Panc1 (cell line): ENCODE measurements at regions not wholly inside any gene's neighbourhood (a gene's known extent, or its start where the extent isn't known, plus 50 kb on each side); places are given as distances from the start of the nearest gene placed in this dataset.
"Not testable (repeated sequence)": the region's sequence is repeated elsewhere in the genome, so short reads cannot be mapped to it uniquely, and the experiment has no call there.

Source experiments
- ATAC-seq: fragments of 200-7000 bp; cut with Tn5 transposase; 2 replicates; pipeline ENCODE4 v1.9.1; 2020; ENCODE audit warnings: mild to moderate bottlenecking, moderate library complexity
- BruUV-seq: library from RNA; stranded (reverse); fragments of 400-500 nt; replicated peaks from 2 replicates; lab custom pipeline; 2021; lab: Mats Ljungman, UMichigan
- CTCF ChIA-PET: fragments of 300-600 bp; sonication (Branson Sonifier 250); formaldehyde crosslinking; loops from one replicate; lab custom pipeline; 2022; ENCODE audit warnings: antibody characterized with exemption; lab: Charles Lee
- POLR2A ChIA-PET: fragments of 300-600 bp; sonication (Branson Sonifier 250); formaldehyde crosslinking; loops from one replicate; lab custom pipeline; 2022; ENCODE audit warnings: antibody characterized with exemption; lab: Charles Lee
- DNase-seq: peaks from one replicate; pipeline ENCODE4 v3.0.0-alpha.2; 2010; ENCODE audit warnings: low read depth, low spot score
- H3K27ac ChIP-seq: 2 replicates; pipeline ENCODE4 v1.5.1; 2011; ENCODE audit warnings: mild to moderate bottlenecking, low read length, inconsistent platforms
- H3K27me3 ChIP-seq: fragments of 200-500 bp; sonication (Bioruptor generic); 2 replicates; pipeline ENCODE4 v1.6.0; 2014; ENCODE audit warnings: low read length, inconsistent platforms; ENCODE audit not compliant: control insufficient read depth, insufficient read depth
- H3K36me3 ChIP-seq: fragments of 200-500 bp; sonication (Bioruptor generic); 2 replicates; pipeline ENCODE4 v1.5.1; 2014; ENCODE audit warnings: inconsistent platforms, mild to moderate bottlenecking, low read length, moderate library complexity; ENCODE audit not compliant: control insufficient read depth, insufficient read depth
- H3K4me1 ChIP-seq: 2 replicates; pipeline ENCODE4 v1.5.1; 2011; ENCODE audit warnings: inconsistent platforms, mild to moderate bottlenecking, low read length, moderate library complexity; ENCODE audit not compliant: control insufficient read depth, insufficient read depth
- H3K4me3 ChIP-seq, 2 experiments: 2 replicates each; pipeline ENCODE4 v1.5.1; 2011 to 2012; ENCODE audit warnings: low read depth in 2 of 2, low read length in 2 of 2, mild to moderate bottlenecking in 2 of 2, inconsistent platforms in 1 of 2, moderate library complexity in 1 of 2
- H3K9me3 ChIP-seq: fragments of 200-500 bp; sonication (Bioruptor generic); 2 replicates; pipeline ENCODE4 v1.5.1; 2014; ENCODE audit warnings: low read depth, mild to moderate bottlenecking, inconsistent platforms, low read length, moderate library complexity; ENCODE audit not compliant: control insufficient read depth, insufficient read depth
- CTCF ChIP-seq: fragments of 450-650 bp; IDR thresholded peaks from 2 replicates; pipeline ENCODE4 v1.5.1; 2017; ENCODE audit warnings: mild to moderate bottlenecking
- POLR2AphosphoS5 ChIP-seq: IDR thresholded peaks from 2 replicates; pipeline ENCODE4 v1.6.1; 2012; ENCODE audit warnings: mild to moderate bottlenecking, low read depth, low read length, moderate library complexity
- REST ChIP-seq, 2 experiments: IDR thresholded peaks; 2 replicates each; pipeline ENCODE4 v1.6.1; 2011 to 2012; ENCODE audit warnings: low read depth in 2 of 2, control low read depth in 1 of 2, low read length in 1 of 2, mild to moderate bottlenecking in 1 of 2, moderate library complexity in 1 of 2; ENCODE audit not compliant: insufficient read depth in 1 of 2
- SIN3A ChIP-seq: IDR thresholded peaks from 2 replicates; pipeline ENCODE4 v1.6.1; 2012; ENCODE audit warnings: low read depth, mild to moderate bottlenecking, low read length, moderate library complexity, borderline replicate concordance; ENCODE audit not compliant: insufficient read depth
- TCF7L2 ChIP-seq: IDR thresholded peaks from 2 replicates; pipeline ENCODE4 v1.6.1; 2011; ENCODE audit warnings: mild to moderate bottlenecking, low read depth, low read length, inconsistent platforms
- in situ Hi-C: cut with HindIII; loops from 2 replicates; pipeline ENCODE4 v1.10.0; 2016; ENCODE audit warnings: low sequenced_read_pairs, low pct_unique_long_range_greater_than_20kb
- intact Hi-C: fragments of 100-400 bp; cut with micrococcal nuclease; formaldehyde crosslinking; loops from one replicate; pipeline ENCODE4 v1.10.0; 2022; ENCODE audit not compliant: unreplicated experiment

DNA sequence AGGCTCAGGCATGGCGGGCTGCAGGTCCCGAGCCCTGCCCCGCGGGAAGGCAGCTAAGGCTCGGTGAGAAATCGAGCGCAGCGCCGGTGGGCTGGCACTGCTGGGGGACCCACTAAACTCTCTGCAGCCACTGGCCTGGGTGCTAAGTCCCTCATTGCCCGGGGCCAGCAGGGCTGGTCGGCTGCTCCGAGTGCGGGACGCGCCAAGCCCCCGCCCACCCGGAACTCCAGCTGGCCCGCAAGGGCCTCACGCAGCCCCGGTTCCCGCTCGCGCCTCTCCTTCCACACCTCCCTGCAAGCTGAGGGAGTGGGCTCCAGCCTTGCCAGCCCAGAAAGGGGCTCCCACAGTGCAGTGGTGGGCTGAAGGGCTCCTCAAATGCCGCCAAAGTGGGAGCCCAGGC lies 321.4 kb upstream of the KCND2 start:
- H3K27ac ChIP-seq, in situ Hi-C loops, H3K9me3 ChIP-seq, BruUV-seq, intact Hi-C loops, H3K4me1 ChIP-seq, H3K4me3 ChIP-seq, DNase-seq, CTCF ChIA-PET, H3K36me3 ChIP-seq, POLR2A ChIA-PET, H3K27me3 ChIP-seq, ATAC-seq: not testable (repeated sequence)

- no peak for ATAC-seq
- Histone ChIP-seq H3K4me1 (no peaks in the 10 kb centered on the region), H3K36me3 (no peaks in the 10 kb centered on the region), H3K4me3 (no peak overlapping the region), H3K9me3 (no peaks in the 10 kb centered on the region), H3K27ac (no peak overlapping the region), H3K27me3 (no peaks in the 10 kb centered on the region)
- intact Hi-C loops, result no loop called here
- no TSS peak for BruUV-seq
- CTCF ChIA-PET, result no interaction called here
- TF ChIP-seq TCF7L2 (no peak), CTCF (no peak), REST (IDR thresholded peaks at IDR 0.05; ENCODE audit: insufficient read depth in 1 of 2, low read depth in 2 of 2, low read length in 1 of 2) (no peak), POLR2AphosphoS5 (no peak), SIN3A (no peak)
- POLR2A ChIA-PET, result no interaction called here
- no peak for DNase-seq
- in situ Hi-C loops, result no loop called here
Observed at GRCh38 chr7:119957335-119957734, 315.6 kb upstream of the KCND2 start.

DNA sequence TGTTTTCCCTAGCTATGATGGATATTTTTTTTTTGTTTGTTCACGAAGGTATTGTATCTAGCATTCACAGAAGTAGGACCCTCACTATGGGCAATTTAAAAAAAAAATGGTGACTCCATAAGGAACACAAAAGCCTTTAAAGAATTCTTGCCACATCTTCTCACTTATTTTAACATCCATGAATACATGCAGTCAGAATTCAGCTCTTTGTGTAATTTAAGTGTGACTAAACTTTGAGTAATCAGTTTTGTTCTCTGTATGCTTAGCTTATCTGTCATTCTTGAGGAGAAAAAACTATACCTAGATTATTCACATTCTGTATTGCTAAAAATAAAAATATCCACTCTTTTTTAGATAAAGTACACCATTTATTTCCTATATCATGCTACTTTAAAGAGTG lies 313.2 kb upstream of the KCND2 start:
- Histone ChIP-seq H3K27me3 (no peaks in the 10 kb centered on the region), H3K9me3 (no peaks in the 10 kb centered on the region), H3K36me3 (no peaks in the 10 kb centered on the region), H3K27ac (no peak overlapping the region), H3K4me3 (no peak overlapping the region), H3K4me1 (no peaks in the 10 kb centered on the region)
- POLR2A ChIA-PET, result no interaction called here
- intact Hi-C loops, result no loop called here
- no peak for TF ChIP-seq POLR2AphosphoS5
- TF ChIP-seq CTCF, result no peak
- TF ChIP-seq REST (IDR thresholded peaks at IDR 0.05; ENCODE audit: insufficient read depth in 1 of 2, low read depth in 2 of 2, low read length in 1 of 2), result no peak
- no peak for TF ChIP-seq TCF7L2
- TF ChIP-seq SIN3A, result no peak
- BruUV-seq, result no TSS peak
- ATAC-seq (no peak), DNase-seq (no peak)
- CTCF ChIA-PET, result no interaction called here
- in situ Hi-C loops, result no loop called here
